Small intestine (tissue), 7 donors: ENCODE measurements at regions not wholly inside any gene's neighbourhood (a gene's known extent, or its start where the extent isn't known, plus 50 kb on each side); places are given as distances from the start of the nearest gene placed in this dataset.

ENCODE experiments used
- DNase-seq, 2 donors: peaks; one replicate each; pipeline versions ENCODE4 v3.0.0 to v3.0.0-alpha.2; 2013
- FAIRE-seq: peaks from 2 replicates; lab custom pipeline; 2012; peaks lifted over from hg19 to GRCh38; lab: Jason Lieb, UNC
- H3K27ac ChIP-seq, 3 donors: one replicate each; pipeline ENCODE4 v1.5.1; 2013; ENCODE audit warnings: low read length in 2 of 3, mild to moderate bottlenecking in 2 of 3, control low read depth in 1 of 3, inconsistent platforms in 1 of 3, low read depth in 1 of 3, moderate library complexity in 1 of 3
- H3K27me3 ChIP-seq, 3 donors: one replicate each; pipeline ENCODE4 v1.6.1; 2013; ENCODE audit warnings: low read length in 3 of 3, inconsistent platforms in 1 of 3; ENCODE audit not compliant: control insufficient read depth in 3 of 3, insufficient read depth in 3 of 3
- H3K36me3 ChIP-seq, 3 donors: one replicate each; pipeline ENCODE4 v1.6.1; 2013; ENCODE audit warnings: low read length in 3 of 3, inconsistent platforms in 1 of 3, low read depth in 1 of 3, mild to moderate bottlenecking in 1 of 3, moderate library complexity in 1 of 3; ENCODE audit not compliant: control insufficient read depth in 3 of 3, insufficient read depth in 2 of 3
- H3K4me1 ChIP-seq, 3 donors: one replicate each; pipeline ENCODE4 v1.6.1; 2013; ENCODE audit warnings: low read length in 2 of 3, inconsistent platforms in 1 of 3, low read depth in 1 of 3, mild to moderate bottlenecking in 1 of 3, moderate library complexity in 1 of 3; ENCODE audit not compliant: control insufficient read depth in 3 of 3, insufficient read depth in 2 of 3
- H3K4me3 ChIP-seq, 3 donors: one replicate each; pipeline ENCODE4 v1.5.1; 2013; ENCODE audit warnings: low read length in 3 of 3, control low read depth in 1 of 3, inconsistent platforms in 1 of 3, low read depth in 1 of 3, mild to moderate bottlenecking in 1 of 3, moderate library complexity in 1 of 3
- H3K9me3 ChIP-seq, 2 donors: one replicate each; pipeline ENCODE4 v1.6.1; 2013; ENCODE audit warnings: low read depth in 1 of 2, low read length in 1 of 2; ENCODE audit not compliant: control insufficient read depth in 2 of 2, insufficient read depth in 1 of 2
- WGBS, 3 donors: extraction: QIAGEN DNeasy Blood & Tissue Kit; methylation state at CpG; one replicate each; pipeline ENCODE4 v1.1.7; 2013; 5-methylcytosine and 5-hydroxymethylcytosine counted together
- donor health status: healthy with polysubstance abuse.
- donor health status: control.
- donor health status: control.
- donor health status: Bipolar disorder and iron deficiency.
- donor health status: healthy.

DNA sequence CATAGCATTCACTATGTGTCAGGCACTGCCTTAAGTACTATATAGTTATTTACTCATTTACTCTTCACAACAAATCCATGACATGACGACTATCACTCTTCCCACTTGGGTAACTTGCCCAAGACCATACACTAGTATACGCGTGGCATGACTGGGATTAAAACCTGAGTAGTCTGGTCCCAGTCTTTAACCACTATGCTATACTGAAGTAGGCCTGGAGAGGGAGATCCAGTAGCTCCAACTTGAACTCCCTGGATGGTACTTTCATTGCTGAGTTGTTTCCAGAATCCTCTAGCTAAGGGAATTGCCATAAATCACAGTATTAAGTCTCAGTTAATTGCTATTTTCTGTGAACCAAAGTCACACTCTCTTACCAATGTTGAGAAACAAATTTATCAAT is 116.2 kb upstream of the LSAMP start:
- DNase-seq (no peak), FAIRE-seq (no peak)
- Histone ChIP-seq H3K9me3 (no peaks in the 10 kb centered on the region), H3K27me3 (no peaks in the 10 kb centered on the region), H3K4me3 (no peak overlapping the region), H3K36me3 (no peaks in the 10 kb centered on the region), H3K4me1 (no peaks in the 10 kb centered on the region), H3K27ac (no peak overlapping the region)
- 57 to 66% (median 60%) methylated on average over 3 of the region's 3 CpGs for WGBS, 3 donors

DNA sequence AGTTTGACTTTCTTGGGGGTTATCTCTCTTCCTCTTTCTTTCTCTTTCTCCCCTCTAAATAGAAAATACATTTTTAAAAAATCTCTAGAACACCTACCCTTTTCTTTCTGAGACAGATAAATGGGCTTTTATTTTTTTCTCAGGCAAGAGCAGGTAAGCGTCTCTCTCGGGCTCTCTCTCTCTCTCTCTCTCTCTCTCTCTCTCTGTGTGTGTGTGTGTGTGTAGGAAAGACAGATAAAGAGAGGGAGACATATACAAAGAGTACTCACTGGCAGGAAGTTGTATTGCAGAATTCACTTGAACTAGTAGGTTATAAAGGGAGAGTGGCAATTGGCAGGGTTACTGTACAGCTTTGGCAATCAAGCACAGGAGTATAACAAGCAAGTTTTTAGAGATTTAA is 118.1 kb upstream of the LSAMP start:
- WGBS, 3 donors = 24 to 40% (median 34%) methylated on average over 2 of the region's 2 CpGs
- Histone ChIP-seq H3K27me3 (no peaks in the 10 kb centered on the region), H3K9me3 (no peaks in the 10 kb centered on the region), H3K36me3 (no peaks in the 10 kb centered on the region), H3K4me1 (no peaks in the 10 kb centered on the region), H3K27ac (no peak overlapping the region), H3K4me3 (no peak overlapping the region)
- no peak for FAIRE-seq
- no peak for DNase-seq

DNA sequence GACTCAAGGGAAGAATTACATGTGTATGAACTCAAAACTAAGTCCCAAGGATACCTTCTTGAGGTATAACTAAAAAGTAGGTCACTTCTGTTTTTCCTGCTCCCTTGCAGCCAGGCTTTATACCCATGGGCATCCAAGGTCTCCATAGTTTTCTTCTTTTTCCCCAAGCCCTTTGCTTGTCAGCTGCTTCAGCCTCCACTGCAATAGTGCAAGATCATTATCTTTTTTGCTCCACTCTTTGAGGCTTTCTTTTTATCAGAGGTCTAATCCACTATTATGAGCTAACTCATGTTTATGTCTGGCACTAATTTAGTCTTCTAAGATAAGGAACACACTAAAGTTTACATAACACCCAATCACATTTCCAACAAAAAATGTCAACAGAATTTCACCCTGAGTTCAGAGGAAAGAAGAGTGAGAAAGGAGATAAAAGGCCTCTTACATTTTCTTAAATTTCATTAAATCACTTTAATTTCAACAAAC is 121.2 kb upstream of the LSAMP start:
- no peaks in the 10 kb centered on the region for H3K4me1 ChIP-seq
- no peak for FAIRE-seq
- H3K27ac ChIP-seq = no peak overlapping the region
- no peaks in the 10 kb centered on the region for H3K9me3 ChIP-seq
- no peaks in the 10 kb centered on the region for H3K36me3 ChIP-seq
- no peak overlapping the region for H3K4me3 ChIP-seq
- no peaks in the 10 kb centered on the region for H3K27me3 ChIP-seq
- no peak for DNase-seq

DNA sequence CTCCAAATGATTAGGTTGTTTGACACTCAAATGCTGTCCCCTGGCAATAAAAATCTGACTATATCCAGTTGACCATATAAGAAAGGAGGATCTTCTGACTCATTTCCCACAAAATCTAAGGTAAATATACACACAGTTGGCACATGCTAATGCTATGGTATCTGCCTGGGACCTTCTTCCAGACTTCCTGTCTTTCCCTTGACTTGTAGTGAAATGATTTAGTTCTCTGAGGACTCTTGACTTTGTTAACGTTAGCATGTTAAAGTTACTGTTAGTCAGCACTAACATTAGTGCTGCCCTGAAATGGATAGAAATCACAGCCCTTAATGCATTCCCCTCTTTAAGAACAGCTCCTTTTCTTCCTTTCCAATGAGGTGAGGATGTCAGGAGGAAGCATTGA is 124.3 kb upstream of the LSAMP start:
- 37 to 68% (median 38%) methylated on average over 1 of the region's 1 CpG for WGBS, 3 donors
- no peak for FAIRE-seq
- peaks cover 0 to 4% of the 10 kb centered on the region in 2 donors for H3K9me3 ChIP-seq
- no peak for DNase-seq
- H3K36me3 ChIP-seq = no peaks in the 10 kb centered on the region
- no peaks in the 10 kb centered on the region for H3K27me3 ChIP-seq
- H3K27ac ChIP-seq = no peak overlapping the region
- H3K4me3 ChIP-seq = no peak overlapping the region
- no peaks in the 10 kb centered on the region for H3K4me1 ChIP-seq

DNA sequence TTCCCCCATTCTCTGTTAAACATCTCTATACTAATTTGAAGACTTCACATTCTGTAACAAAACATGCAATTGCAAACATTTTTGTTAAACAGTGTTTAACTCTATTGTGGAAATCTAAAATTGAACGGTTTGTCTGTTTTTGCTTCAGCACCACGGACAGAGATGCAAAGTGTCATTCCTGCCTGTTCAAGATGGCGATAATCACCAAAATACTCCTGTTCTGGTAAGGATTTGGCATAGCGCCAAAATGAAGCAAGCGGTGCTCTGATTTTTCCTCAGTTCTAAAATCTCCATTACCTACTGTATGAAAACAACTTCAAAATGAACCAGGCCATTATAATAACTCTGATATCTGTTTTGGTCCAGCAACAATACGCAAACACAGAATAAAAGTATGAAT is 129.7 kb upstream of the TUSC7 start:
- H3K4me3 ChIP-seq = no peak overlapping the region
- 20 to 27% (median 21%) methylated on average over 6 of the region's 6 CpGs for WGBS, 3 donors
- FAIRE-seq = no peak

DNA sequence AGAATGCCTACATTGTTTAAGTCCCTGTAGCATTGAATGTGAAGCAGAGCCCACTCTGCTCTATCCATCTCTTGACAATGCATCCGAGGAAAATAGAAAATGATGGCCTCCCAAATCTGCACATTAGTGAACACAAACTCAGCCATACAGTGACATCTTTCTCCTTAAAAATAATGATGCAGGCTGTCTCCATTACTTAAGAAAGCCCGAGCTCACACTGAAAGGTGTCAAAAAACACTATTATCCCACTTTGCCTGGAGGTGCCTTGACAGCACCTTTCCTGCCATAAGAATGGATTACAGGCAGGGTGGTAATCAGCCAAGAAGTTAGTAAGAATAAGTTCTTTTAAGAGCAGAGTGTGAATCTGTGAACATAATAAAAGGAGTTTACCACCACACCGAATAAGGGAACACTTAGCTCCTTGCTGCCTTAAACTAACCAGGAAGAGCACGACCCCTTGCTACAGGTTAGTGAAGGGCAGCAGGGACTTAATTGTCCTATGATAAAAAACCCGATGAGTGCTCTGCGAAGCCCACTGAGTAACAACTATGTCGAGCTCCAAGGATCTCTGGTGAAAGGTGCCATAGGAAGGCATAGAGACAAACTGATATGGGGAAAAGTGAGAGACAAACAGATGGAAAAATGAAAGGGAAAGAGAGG is 123.2 kb upstream of the TUSC7 start:
- 64 to 74% (median 71%) methylated on average over 7 of the region's 7 CpGs for whole genome bisulfite sequencing, 3 donors
- FAIRE-seq = no peak
- Histone ChIP-seq H3K4me3 (no peak overlapping the region), H3K27ac (no peak overlapping the region), H3K4me1 (no peaks in the 10 kb centered on the region), H3K9me3 (no peaks in the 10 kb centered on the region), H3K27me3 (no peaks in the 10 kb centered on the region), H3K36me3 (no peaks in the 10 kb centered on the region)
- no peak for DNase-seq

More for the DNA sequence above, 129.7 kb upstream of the TUSC7 start:
- Histone ChIP-seq H3K27me3 (no peaks in the 10 kb centered on the region), H3K9me3 (no peaks in the 10 kb centered on the region), H3K27ac (no peak overlapping the region), H3K36me3 (no peaks in the 10 kb centered on the region), H3K4me1 (no peaks in the 10 kb centered on the region)
- no peak for DNase-seq

DNA sequence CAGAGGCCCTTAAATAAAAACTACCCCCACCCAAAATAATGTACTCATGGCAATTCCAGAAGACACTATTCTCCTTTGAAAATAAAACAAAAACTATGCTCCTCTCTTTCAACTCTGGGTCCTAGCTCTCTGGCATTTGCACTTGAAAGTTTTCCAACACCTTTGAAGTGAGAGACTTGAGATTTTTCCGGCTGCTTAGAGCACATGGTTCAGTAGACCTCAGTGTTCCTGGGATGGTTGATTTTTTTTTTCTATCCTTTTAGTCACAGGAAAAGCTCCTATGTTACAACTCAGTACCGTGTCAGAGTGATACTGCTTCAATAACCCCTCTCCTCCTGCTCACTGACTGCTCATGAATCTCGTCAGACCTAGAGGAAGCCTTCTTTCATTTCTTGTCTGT is 118.3 kb upstream of the TUSC7 start:
- 48 to 59% (median 50%) methylated on average over 3 of the region's 3 CpGs for WGBS, 3 donors
- Histone ChIP-seq H3K4me1 (no peaks in the 10 kb centered on the region), H3K27me3 (no peaks in the 10 kb centered on the region)

DNA sequence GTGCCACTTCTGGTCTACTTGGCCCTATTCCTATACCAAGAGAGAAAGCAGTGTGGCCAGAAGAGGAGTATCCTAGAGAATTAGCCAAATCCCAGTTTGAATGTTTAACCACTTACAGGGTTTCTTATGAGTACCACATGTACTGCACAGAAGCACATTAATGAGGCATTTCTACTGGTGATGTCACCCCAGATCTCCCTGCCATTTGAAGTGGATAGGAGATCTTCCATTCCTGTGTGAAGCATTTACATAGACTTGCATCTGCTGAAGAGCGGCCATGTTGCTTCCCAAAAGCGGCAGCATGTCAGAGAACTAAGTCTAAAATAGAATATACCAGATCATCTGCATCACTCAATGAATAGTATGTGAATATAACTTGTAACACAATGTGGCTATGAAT is 108.4 kb upstream of the TUSC7 start:
- H3K27ac ChIP-seq = no peak overlapping the region
- FAIRE-seq (no peak), DNase-seq (no peak)
- H3K9me3 ChIP-seq = no peaks in the 10 kb centered on the region
- H3K36me3 ChIP-seq = no peaks in the 10 kb centered on the region
- H3K27me3 ChIP-seq = no peaks in the 10 kb centered on the region
- H3K4me1 ChIP-seq = no peaks in the 10 kb centered on the region
- 87 to 92% (median 88%) methylated on average over 2 of the region's 2 CpGs for WGBS, 3 donors
- H3K4me3 ChIP-seq = no peak overlapping the region

More for the DNA sequence above, 118.3 kb upstream of the TUSC7 start:
- Histone ChIP-seq H3K4me3 (no peak overlapping the region), H3K9me3 (no peaks in the 10 kb centered on the region), H3K27ac (no peak overlapping the region), H3K36me3 (no peaks in the 10 kb centered on the region)
- no peak for DNase-seq
- FAIRE-seq = no peak

DNA sequence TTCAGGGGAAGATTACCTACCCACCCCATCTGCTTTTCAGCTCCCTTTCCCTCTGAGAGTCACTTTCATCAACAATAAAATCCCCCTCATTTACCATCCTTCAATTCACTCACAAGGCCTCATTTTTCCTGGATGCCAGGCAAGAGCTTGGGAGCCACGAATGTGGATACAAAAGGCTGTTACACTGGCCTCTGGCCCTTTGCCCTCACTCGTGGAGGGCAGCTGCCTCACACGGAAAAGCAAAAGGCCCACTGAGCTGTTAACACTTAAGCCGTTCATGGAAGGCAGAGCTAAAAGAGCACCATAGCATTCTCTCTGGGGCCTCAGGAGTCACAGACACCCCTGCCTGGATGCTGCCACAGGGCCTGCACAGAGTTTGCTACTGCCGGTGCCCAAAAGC is 102.4 kb upstream of the TUSC7 start:
- H3K9me3 ChIP-seq = peaks cover 0 to 7% of the 10 kb centered on the region in 2 donors
- H3K4me3 ChIP-seq = no peak overlapping the region
- 76 to 89% (median 85%) methylated on average over 5 of the region's 5 CpGs for WGBS, 3 donors
- FAIRE-seq (no peak), DNase-seq (no peak)
- no peaks in the 10 kb centered on the region for H3K27me3 ChIP-seq
- no peaks in the 10 kb centered on the region for H3K4me1 ChIP-seq
- H3K36me3 ChIP-seq = no peaks in the 10 kb centered on the region
- H3K27ac ChIP-seq = no peak overlapping the region
